ENCODE measurements at regions not wholly inside any gene's neighbourhood (a gene's known extent, or its start where the extent isn't known, plus 50 kb on each side); places are given as distances from the start of the nearest gene placed in this dataset.

- FAIRE-seq (no peak), DNase-seq (ENCODE audit: low read depth, low spot score) (no peak)
- Histone ChIP-seq H3K9me3 (replicated peaks; ENCODE audit: control insufficient read depth, insufficient read depth, low read length) (no peaks in the 10 kb centered on the region), H3K36me3 (ENCODE audit: control insufficient read depth in 2 of 2, extremely low read depth in 1 of 2, insufficient read depth in 2 of 2, low read length in 2 of 2) (no peaks in the 10 kb centered on the region), H3K4me2 (ENCODE audit: insufficient read depth, low read length) (no peak overlapping the region), H3K4me1 (ENCODE audit: control insufficient read depth, extremely low read depth, insufficient read depth, low read length) (peaks cover 29% of the 10 kb centered on the region), H3K27me3 (ENCODE audit: control insufficient read depth in 2 of 2, insufficient read depth in 2 of 2, low read length in 2 of 2) (no peaks in the 10 kb centered on the region), H3K9me1 (replicated peaks; ENCODE audit: control insufficient read depth, extremely low read depth, insufficient read depth, low read length) (no peaks in the 10 kb centered on the region), H3K79me2 (ENCODE audit: control insufficient read depth, insufficient read depth, low read length) (no peaks in the 10 kb centered on the region), H3K27ac (ENCODE audit: insufficient read depth, low read depth, low read length) (no peak overlapping the region), H3K9ac (replicated peaks; ENCODE audit: extremely low read depth, insufficient read depth, low read length) (no peak overlapping the region), H2AFZ (ENCODE audit: low read depth, low read length) (no peak overlapping the region), H3K4me3 (replicated peaks in 1 of 3; ENCODE audit: insufficient read depth in 1 of 3, low read depth in 1 of 3, low read length in 3 of 3) (no peak overlapping the region), H4K20me1 (replicated peaks; ENCODE audit: control insufficient read depth, extremely low read depth, insufficient read depth, low read length) (no peaks in the 10 kb centered on the region)
- POLR2A ChIA-PET: no interaction called here
- intact Hi-C loops (cut with micrococcal nuclease) (loop anchor here (1.0 kb wide), 1 partner anchor 166 kb away; no protein-coding TSS in a partner anchor), dilution Hi-C loops (cut with MboI; ENCODE audit: extremely low pct_ligation_motif_present, low sequenced_read_pairs) (no loop called here)
- CTCF ChIA-PET: interaction anchor here (1.3 to 2.3 kb wide), 2 partner anchors 10 to 115 kb away, joined by 3 to 11 read pairs; no protein-coding TSS in a partner anchor
- TF ChIP-seq CTCF (IDR thresholded peaks at IDR 0.05; ENCODE audit: extremely low read depth in 1 of 2, insufficient read depth in 1 of 2, low read depth in 1 of 2, low read length in 2 of 2) (no peak), MAX (IDR thresholded peaks at IDR 0.05; ENCODE audit: insufficient read depth, insufficient read length) (no peak), MYC (IDR thresholded peaks at IDR 0.05; ENCODE audit: low read depth, low read length) (no peak), GATA2 (IDR thresholded peaks at IDR 0.05; ENCODE audit: insufficient read depth, insufficient read length, low read depth, low read length) (peak; percentile 42), FOS (IDR thresholded peaks at IDR 0.05; ENCODE audit: borderline replicate concordance, insufficient read depth, low read length) (peak; percentile 83), POLR2AphosphoS5 (IDR thresholded peaks at IDR 0.05; ENCODE audit: insufficient read depth, low read depth, low read length) (no peak), JUN (IDR thresholded peaks at IDR 0.05; ENCODE audit: borderline replicate concordance, insufficient read depth, insufficient read length, low read depth) (peak; percentile 26)
- no TSS peak for BruUV-seq (replicated peaks)
Measured at GRCh38 chr2:12816379-12817306, 99.9 kb downstream of the TRIB2 start.

Data from endothelial cell of umbilical vein (primary cell).